A549 (cell line): ENCODE measurements at regions not wholly inside any gene's neighbourhood (a gene's known extent, or its start where the extent isn't known, plus 50 kb on each side); places are given as distances from the start of the nearest gene placed in this dataset.
"Not testable (repeated sequence)": the region's sequence is repeated elsewhere in the genome, so short reads cannot be mapped to it uniquely, and the experiment has no call there.

Experiments
- ATAC-seq, 2 experiments: fragments of 200-7000 bp in 1 of 2; fragments of >200 bp in 1 of 2; cut with Nextera tagmentation in 1 of 2; cut with Tn5 transposase in 1 of 2; 3 replicates each; pipeline versions ENCODE4 v1.8.0 to v1.9.1; 2018 to 2020; ENCODE audit warnings: mild to moderate bottlenecking in 1 of 2, moderate library complexity in 1 of 2
- CTCF ChIA-PET: fragments of 300-600 bp; sonication (Branson Sonifier 250); formaldehyde crosslinking; extraction: SDS; loops from one replicate; lab custom pipeline; 2021; ENCODE audit warnings: antibody characterized with exemption, inconsistent platforms; lab: Yijun Ruan, JAX
- POLR2A ChIA-PET: fragments of 350-600 bp; formaldehyde crosslinking; extraction: SDS; loops from one replicate; lab custom pipeline; 2021; ENCODE audit warnings: antibody characterized with exemption, inconsistent platforms; lab: Yijun Ruan, JAX
- DNase-seq, 2 experiments: peaks; one replicate each; pipeline versions ENCODE4 v3.0.0 to v3.0.0-alpha.2; 2011 to 2016; ENCODE audit warnings: low read depth in 1 of 2, low spot score in 1 of 2
- FAIRE-seq: peaks from 2 replicates; lab custom pipeline; 2011; peaks lifted over from hg19 to GRCh38; lab: Jason Lieb, UNC
- H3K27ac ChIP-seq, 2 experiments: fragments of >200 bp; sonication (Bioruptor Twin); formaldehyde crosslinking; 3 replicates each; pipeline ENCODE4 v1.5.1; 2016 to 2017
- H3K4me1 ChIP-seq: fragments of >200 bp; sonication (Bioruptor Twin); formaldehyde crosslinking; 3 replicates; pipeline ENCODE4 v1.6.1; 2016
- H3K4me2 ChIP-seq: fragments of >200 bp; sonication (Bioruptor Twin); formaldehyde crosslinking; 3 replicates; pipeline ENCODE4 v1.6.1; 2016
- H3K4me3 ChIP-seq: fragments of >200 bp; sonication (Bioruptor Twin); formaldehyde crosslinking; 3 replicates; pipeline ENCODE4 v1.5.1; 2016
- H3K9me3 ChIP-seq: fragments of >200 bp; sonication (Bioruptor Twin); formaldehyde crosslinking; 3 replicates; pipeline ENCODE4 v1.6.1; 2016
- CBX2 ChIP-seq: fragments of 200-600 bp; sonication (generic); IDR thresholded peaks from 2 replicates; pipeline ENCODE4 v1.6.1; 2016; ENCODE audit warnings: low read depth, mild to moderate bottlenecking, borderline replicate concordance
- CEBPB ChIP-seq, 2 experiments: fragments of >200 bp in 1 of 2; sonication (Bioruptor Twin) in 1 of 2; formaldehyde crosslinking in 1 of 2; IDR thresholded peaks; 2 replicates each; pipeline ENCODE4 v1.6.1; 2012 to 2016
- CHD4 ChIP-seq: fragments of 200-600 bp; sonication (generic); IDR thresholded peaks from 2 replicates; pipeline ENCODE4 v1.6.1; 2016; ENCODE audit warnings: antibody characterized with exemption, mild to moderate bottlenecking, borderline replicate concordance
- EP300 ChIP-seq, 2 experiments: fragments of >200 bp; sonication (Bioruptor Twin); formaldehyde crosslinking; IDR thresholded peaks; 2 replicates in 1 of 2; 3 replicates in 1 of 2; pipeline ENCODE4 v1.6.1; 2016 to 2017
- FOSB ChIP-seq: fragments of 250-450 bp; sonication (Bioruptor Pico); IDR thresholded peaks from 2 replicates; pipeline ENCODE4 v1.5.0; 2020; ENCODE audit warnings: mild to moderate bottlenecking, moderate library complexity
- FOSL2 ChIP-seq, 2 experiments: fragments of 450-650 bp in 1 of 2; fragments of >200 bp in 1 of 2; sonication (Bioruptor Twin) in 1 of 2; formaldehyde crosslinking; IDR thresholded peaks; 2 replicates each; pipeline versions ENCODE4 v1.5.0 to v1.6.1; 2016 to 2020; ENCODE audit warnings: mild to moderate bottlenecking in 1 of 2, moderate library complexity in 1 of 2
- FOXS1 ChIP-seq: fragments of 250-450 bp; sonication (Bioruptor Pico); IDR thresholded peaks from 2 replicates; pipeline ENCODE4 v1.5.0; 2020; ENCODE audit warnings: mild to moderate bottlenecking, moderate library complexity
- HEYL ChIP-seq: fragments of 250-450 bp; sonication (Bioruptor Pico); IDR thresholded peaks from 2 replicates; pipeline ENCODE4 v1.8.0; 2021; ENCODE audit warnings: mild to moderate bottlenecking, moderate library complexity
- HOXA7 ChIP-seq: fragments of 250-450 bp; sonication (Bioruptor Pico); IDR thresholded peaks from 2 replicates; pipeline ENCODE4 v1.5.0; 2020; ENCODE audit warnings: mild to moderate bottlenecking, moderate library complexity
- HOXB13 ChIP-seq: fragments of 250-450 bp; sonication (Bioruptor Pico); IDR thresholded peaks from 2 replicates; pipeline ENCODE4 v1.5.0; 2020; ENCODE audit warnings: low read depth, mild to moderate bottlenecking, moderate library complexity
- JUNB ChIP-seq: fragments of >200 bp; sonication (Bioruptor Twin); formaldehyde crosslinking; IDR thresholded peaks from 2 replicates; pipeline ENCODE4 v1.6.1; 2016
- KDM1A ChIP-seq: fragments of 200-600 bp; sonication (generic); IDR thresholded peaks from 2 replicates; pipeline ENCODE4 v1.6.1; 2016; ENCODE audit warnings: low read depth, mild to moderate bottlenecking
- KDM5A ChIP-seq: fragments of 200-600 bp; sonication (generic); IDR thresholded peaks from 2 replicates; pipeline ENCODE4 v1.6.1; 2016; ENCODE audit warnings: antibody characterized with exemption, mild to moderate bottlenecking
- MAFK ChIP-seq: fragments of 450-650 bp; IDR thresholded peaks from 2 replicates; pipeline ENCODE4 v1.6.1; 2014; ENCODE audit not compliant: partially characterized antibody
- MYC ChIP-seq: IDR thresholded peaks from 2 replicates; pipeline ENCODE4 v1.6.1; 2012; ENCODE audit warnings: mild to moderate bottlenecking, inconsistent platforms, low read length, improper control_type of control experiment, borderline replicate concordance
- PHF8 ChIP-seq: fragments of 200-600 bp; sonication (generic); IDR thresholded peaks from 2 replicates; pipeline ENCODE4 v1.6.1; 2016; ENCODE audit warnings: low read depth, mild to moderate bottlenecking, antibody characterized with exemption, moderate library complexity, borderline replicate concordance
- POLR2AphosphoS2 ChIP-seq: conservative IDR thresholded peaks from 2 replicates; pipeline ENCODE4 v1.6.1; 2012; ENCODE audit warnings: low read length, improper control_type of control experiment, inconsistent platforms
- RFX5 ChIP-seq: fragments of 450-650 bp; IDR thresholded peaks from 2 replicates; pipeline ENCODE4 v1.7.1; 2014; ENCODE audit warnings: antibody characterized with exemption, mild to moderate bottlenecking, moderate library complexity
- ZC3H11A ChIP-seq: fragments of 450-650 bp; IDR thresholded peaks from 2 replicates; pipeline ENCODE4 v1.6.1; 2014; ENCODE audit warnings: antibody characterized with exemption, mild to moderate bottlenecking
- ZSCAN20 ChIP-seq: fragments of 250-450 bp; sonication (Bioruptor Pico); IDR thresholded peaks from 2 replicates; pipeline ENCODE4 v1.8.0; 2022; ENCODE audit warnings: mild to moderate bottlenecking, moderate library complexity
- WGBS: methylation state at CpG from one replicate; pipeline ENCODE4 v1.1.6; 2017; ENCODE audit errors: missing lambda C conversion rate; 5-methylcytosine and 5-hydroxymethylcytosine counted together
- TF ChIP-seq, protein P1 (sequence below): fragments of >200 bp; sonication (Bioruptor Twin); formaldehyde crosslinking; IDR thresholded peaks from 2 replicates; pipeline ENCODE4 v1.6.1; 2016

DNA sequence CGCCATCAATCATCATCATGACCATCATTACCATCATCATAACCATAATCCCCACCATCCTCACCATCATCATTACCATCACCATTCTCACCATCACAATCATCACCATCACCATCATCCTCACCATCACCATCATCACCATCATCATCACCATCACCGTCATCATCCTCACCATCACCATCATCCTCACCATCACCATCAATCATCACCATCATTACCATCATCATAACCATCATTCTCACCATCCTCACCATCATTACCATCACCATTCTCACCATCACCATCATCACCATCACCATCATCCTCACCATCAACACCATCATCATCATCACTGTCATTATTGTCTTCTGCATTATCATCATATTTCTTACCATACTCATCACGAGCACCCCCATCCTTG is 245.5 kb downstream of the ADGRD1 start:
- Histone ChIP-seq H3K4me3 (no peak overlapping the region), H3K4me1 (no peaks in the 10 kb centered on the region), H3K9me3 (0 out of 3 replicates have a peak, but pooled peaks cover 2% of the 10 kb centered on the region)
- ATAC-seq = no peak
- TF ChIP-seq MAFK = peak; percentile 25
- no peak for TF ChIP-seq EP300 (IDR thresholded peaks at IDR 0.05)
- TF ChIP-seq, all 56 proteins: peak for 1
- DNase-seq (no peak), FAIRE-seq (no peak)
- 21% methylated on average over 3 of the region's 3 CpGs for WGBS
- Histone ChIP-seq H3K27ac (no peak overlapping the region), H3K4me2 (no peak overlapping the region)
- POLR2A ChIA-PET = no interaction called here
- CTCF ChIA-PET = no interaction called here

DNA sequence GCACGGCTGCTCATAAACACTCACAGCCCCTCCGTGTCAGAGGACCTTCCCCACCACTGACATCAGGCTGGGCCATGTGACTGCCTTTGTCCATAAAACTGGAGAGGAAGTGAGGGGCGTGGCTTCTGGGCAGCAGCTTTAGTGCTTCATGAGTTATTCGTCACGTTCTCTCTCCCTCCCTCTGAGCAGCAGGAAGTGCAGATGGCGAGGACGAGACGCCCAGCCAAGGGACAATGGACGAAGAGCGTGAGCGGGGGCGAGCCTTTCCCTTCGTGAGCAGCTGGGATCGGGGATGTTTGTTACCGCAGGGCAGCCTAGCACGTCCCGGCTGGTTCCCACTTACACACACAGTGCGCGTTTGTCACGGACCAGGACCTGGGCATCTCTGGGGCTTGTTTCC is 248.2 kb downstream of the ADGRD1 start:
- POLR2A ChIA-PET, H3K4me1 ChIP-seq, H3K4me2 ChIP-seq, H3K4me3 ChIP-seq, H3K27ac ChIP-seq, H3K9me3 ChIP-seq, ATAC-seq, CTCF ChIA-PET, DNase-seq: not testable (repeated sequence)
- peak; percentile 28 for FAIRE-seq
- WGBS = no CpG with 5 or more reads among the region's 20 CpGs

DNA sequence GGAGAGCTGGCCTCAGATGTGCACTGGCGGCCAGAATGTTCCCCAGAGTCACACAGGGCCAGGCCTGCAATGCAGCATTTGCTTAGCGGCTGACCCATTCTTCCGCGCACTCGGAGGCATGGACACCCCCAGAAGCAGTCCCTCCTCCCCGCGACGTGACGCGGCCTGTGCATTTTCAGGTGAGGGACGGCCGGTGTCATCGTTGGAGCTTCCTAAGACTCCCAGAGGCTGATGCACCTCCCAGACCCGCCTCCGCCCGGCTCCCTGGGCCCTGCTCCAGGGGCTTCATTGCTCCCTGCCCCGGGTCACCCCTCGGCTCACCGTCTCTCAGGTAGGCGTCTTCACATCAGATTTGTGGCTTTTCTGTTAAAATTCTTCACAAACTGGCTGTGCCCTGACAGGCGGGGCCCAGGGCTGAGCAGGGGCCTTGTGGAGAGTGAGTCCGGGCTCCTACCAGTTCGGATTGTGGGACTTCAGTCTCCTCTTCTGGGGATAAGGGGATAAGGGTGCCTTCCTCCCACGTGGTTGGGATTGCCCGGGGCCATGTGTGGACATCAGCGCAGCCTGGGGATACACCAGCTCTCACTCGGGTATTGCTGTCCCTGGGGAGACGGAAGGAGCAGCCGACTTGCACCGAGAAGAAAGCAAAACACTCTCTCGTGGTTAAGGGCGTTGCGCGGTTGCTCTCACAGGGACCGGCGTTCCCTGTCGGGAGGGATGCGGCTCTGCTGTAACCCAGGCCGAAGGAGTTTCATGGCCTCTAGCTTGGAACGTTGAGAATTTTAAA is 249.1 kb downstream of the ADGRD1 start:
- DNase-seq (no peak), FAIRE-seq (no peak), ATAC-seq (no peak)
- TF ChIP-seq HOXA7 (CRISPR knock-in tag) (no peak), PHF8 (no peak), HEYL (CRISPR knock-in tag) (no peak), RFX5 (no peak), ZSCAN20 (CRISPR knock-in tag) (no peak), MYC (no peak), KDM5A (no peak), FOSB (CRISPR knock-in tag) (no peak), CBX2 (no peak), HOXB13 (no peak), EP300 (IDR thresholded peaks at IDR 0.05) (no peak), POLR2AphosphoS2 (no peak), CHD4 (no peak), FOSL2 (IDR thresholded peaks at IDR 0.05) (no peak), FOSL2 (CRISPR knock-in tag; IDR thresholded peaks at IDR 0.05) (no peak), KDM1A (no peak), JUNB (no peak), FOXS1 (CRISPR knock-in tag) (no peak), CEBPB (IDR thresholded peaks at IDR 0.05) (no peak), ZC3H11A (no peak)
- TF ChIP-seq, protein P1, sequence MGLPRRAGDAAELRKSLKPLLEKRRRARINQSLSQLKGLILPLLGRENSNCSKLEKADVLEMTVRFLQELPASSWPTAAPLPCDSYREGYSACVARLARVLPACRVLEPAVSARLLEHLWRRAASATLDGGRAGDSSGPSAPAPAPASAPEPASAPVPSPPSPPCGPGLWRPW = no peak
- ChIA-PET CTCF (no interaction called here), POLR2A (no interaction called here)
- Histone ChIP-seq H3K9me3 (0 out of 3 replicates have a peak, but pooled peaks cover 2% of the 10 kb centered on the region), H3K4me3 (no peak overlapping the region), H3K4me1 (no peaks in the 10 kb centered on the region), H3K27ac (no peak overlapping the region), H3K4me2 (no peak overlapping the region)
- 82% methylated on average over 39 of the region's 40 CpGs for WGBS
